SK-N-SH (cell line): ENCODE measurements at regions not wholly inside any gene's neighbourhood (a gene's known extent, or its start where the extent isn't known, plus 50 kb on each side); places are given as distances from the start of the nearest gene placed in this dataset.

Source experiments
- CTCF ChIP-seq: fragments of 200-600 bp; sonication (generic); IDR thresholded peaks from 2 replicates; pipeline ENCODE4 v1.6.1; 2017; ENCODE audit warnings: antibody characterized with exemption, mild to moderate bottlenecking, moderate library complexity
- EP300 ChIP-seq, 2 experiments: IDR thresholded peaks; 2 replicates each; pipeline versions ENCODE4 v1.4.0 to v1.6.1; 2012; ENCODE audit warnings: borderline replicate concordance in 1 of 2, low read depth in 1 of 2, low read length in 1 of 2
- GATA2 ChIP-seq: sonication (generic); formaldehyde crosslinking; IDR thresholded peaks from 2 replicates; pipeline ENCODE4 v1.5.0; 2020; ENCODE audit warnings: mild to moderate bottlenecking, missing genetic modification reagents
- JUND ChIP-seq: IDR thresholded peaks from 2 replicates; pipeline ENCODE4 v1.4.0; 2012
- POLR2AphosphoS5 ChIP-seq: IDR thresholded peaks from 2 replicates; pipeline ENCODE4 v1.6.1; 2012; ENCODE audit warnings: low read depth, low read length
- RAD21 ChIP-seq: IDR thresholded peaks from 2 replicates; pipeline ENCODE4 v1.6.1; 2012; ENCODE audit warnings: mild to moderate bottlenecking, low read length
- RCOR1 ChIP-seq: fragments of 150-350 bp; IDR thresholded peaks from 2 replicates; pipeline ENCODE4 v1.6.1; 2017; ENCODE audit warnings: antibody characterized with exemption, low read length
- RFX5 ChIP-seq: IDR thresholded peaks from 2 replicates; pipeline ENCODE4 v1.6.1; 2012; ENCODE audit warnings: mild to moderate bottlenecking, improper control_type of control experiment, low read length
- SMC3 ChIP-seq: IDR thresholded peaks from 2 replicates; pipeline ENCODE4 v1.6.1; 2012; ENCODE audit warnings: low read depth, low read length, improper control_type of control experiment
- TAF1 ChIP-seq: IDR thresholded peaks from 2 replicates; pipeline ENCODE4 v1.6.1; 2012; ENCODE audit warnings: low read depth, mild to moderate bottlenecking, low read length, moderate library complexity, borderline replicate concordance
- TCF12 ChIP-seq: IDR thresholded peaks from 2 replicates; pipeline ENCODE4 v1.4.0; 2012
- USF2 ChIP-seq: fragments of 150-350 bp; IDR thresholded peaks from 2 replicates; pipeline ENCODE4 v1.6.1; 2017; ENCODE audit warnings: antibody characterized with exemption, low read length, low read depth, borderline replicate concordance
- TF ChIP-seq, protein P1 (sequence below): fragments of 150-350 bp; IDR thresholded peaks from 2 replicates; pipeline ENCODE4 v1.6.1; 2016; ENCODE audit warnings: mild to moderate bottlenecking, low read depth, low read length
- TF ChIP-seq, protein P2 (sequence below): IDR thresholded peaks from 2 replicates; pipeline ENCODE4 v1.6.1; 2012; ENCODE audit warnings: mild to moderate bottlenecking, low read depth, low read length, moderate library complexity

GRCh38 chr4:143133977-143134376 lies 50.7 kb upstream of the USP38 start:
- TF ChIP-seq JUND (no peak), EP300 (IDR thresholded peaks at IDR 0.05; ENCODE audit: borderline replicate concordance in 1 of 2, low read depth in 1 of 2, low read length in 1 of 2) (no peak), CTCF (no peak), RCOR1 (no peak), POLR2AphosphoS5 (no peak), TCF12 (no peak), RFX5 (no peak), TAF1 (no peak), GATA2 (no peak), RAD21 (no peak), SMC3 (no peak), USF2 (no peak)
- TF ChIP-seq, protein P1, sequence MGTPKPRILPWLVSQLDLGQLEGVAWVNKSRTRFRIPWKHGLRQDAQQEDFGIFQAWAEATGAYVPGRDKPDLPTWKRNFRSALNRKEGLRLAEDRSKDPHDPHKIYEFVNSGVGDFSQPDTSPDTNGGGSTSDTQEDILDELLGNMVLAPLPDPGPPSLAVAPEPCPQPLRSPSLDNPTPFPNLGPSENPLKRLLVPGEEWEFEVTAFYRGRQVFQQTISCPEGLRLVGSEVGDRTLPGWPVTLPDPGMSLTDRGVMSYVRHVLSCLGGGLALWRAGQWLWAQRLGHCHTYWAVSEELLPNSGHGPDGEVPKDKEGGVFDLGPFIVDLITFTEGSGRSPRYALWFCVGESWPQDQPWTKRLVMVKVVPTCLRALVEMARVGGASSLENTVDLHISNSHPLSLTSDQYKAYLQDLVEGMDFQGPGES: no peak
- TF ChIP-seq, protein P2, sequence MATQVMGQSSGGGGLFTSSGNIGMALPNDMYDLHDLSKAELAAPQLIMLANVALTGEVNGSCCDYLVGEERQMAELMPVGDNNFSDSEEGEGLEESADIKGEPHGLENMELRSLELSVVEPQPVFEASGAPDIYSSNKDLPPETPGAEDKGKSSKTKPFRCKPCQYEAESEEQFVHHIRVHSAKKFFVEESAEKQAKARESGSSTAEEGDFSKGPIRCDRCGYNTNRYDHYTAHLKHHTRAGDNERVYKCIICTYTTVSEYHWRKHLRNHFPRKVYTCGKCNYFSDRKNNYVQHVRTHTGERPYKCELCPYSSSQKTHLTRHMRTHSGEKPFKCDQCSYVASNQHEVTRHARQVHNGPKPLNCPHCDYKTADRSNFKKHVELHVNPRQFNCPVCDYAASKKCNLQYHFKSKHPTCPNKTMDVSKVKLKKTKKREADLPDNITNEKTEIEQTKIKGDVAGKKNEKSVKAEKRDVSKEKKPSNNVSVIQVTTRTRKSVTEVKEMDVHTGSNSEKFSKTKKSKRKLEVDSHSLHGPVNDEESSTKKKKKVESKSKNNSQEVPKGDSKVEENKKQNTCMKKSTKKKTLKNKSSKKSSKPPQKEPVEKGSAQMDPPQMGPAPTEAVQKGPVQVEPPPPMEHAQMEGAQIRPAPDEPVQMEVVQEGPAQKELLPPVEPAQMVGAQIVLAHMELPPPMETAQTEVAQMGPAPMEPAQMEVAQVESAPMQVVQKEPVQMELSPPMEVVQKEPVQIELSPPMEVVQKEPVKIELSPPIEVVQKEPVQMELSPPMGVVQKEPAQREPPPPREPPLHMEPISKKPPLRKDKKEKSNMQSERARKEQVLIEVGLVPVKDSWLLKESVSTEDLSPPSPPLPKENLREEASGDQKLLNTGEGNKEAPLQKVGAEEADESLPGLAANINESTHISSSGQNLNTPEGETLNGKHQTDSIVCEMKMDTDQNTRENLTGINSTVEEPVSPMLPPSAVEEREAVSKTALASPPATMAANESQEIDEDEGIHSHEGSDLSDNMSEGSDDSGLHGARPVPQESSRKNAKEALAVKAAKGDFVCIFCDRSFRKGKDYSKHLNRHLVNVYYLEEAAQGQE: no peak
